ENCODE measurements at regions not wholly inside any gene's neighbourhood (a gene's known extent, or its start where the extent isn't known, plus 50 kb on each side); places are given as distances from the start of the nearest gene placed in this dataset.
"Not testable (repeated sequence)": the region's sequence is repeated elsewhere in the genome, so short reads cannot be mapped to it uniquely, and the experiment has no call there.

- not testable (repeated sequence) for H3K4me1 Mint-ChIP-seq
Measured at GRCh38 chr16:85230764-85231383, 118.6 kb upstream of the CIBAR2 start.

GRCh38 chr16:85231959-85232358, 119.7 kb upstream of the CIBAR2 start:
- Mint-ChIP-seq H3K9me3 (peaks cover 0 to 3% (median 0%) of the 10 kb centered on the region in 7 donors), H3K27ac (no peak overlapping the region), H3K4me1 (peaks cover 0 to 4% (median 1%) of the 10 kb centered on the region in 4 donors), H3K27me3 (peaks cover 25% of the 10 kb centered on the region), H3K36me3 (no peaks in the 10 kb centered on the region), H3K4me3 (no peak overlapping the region)
- Histone ChIP-seq H3K9me3 (ENCODE audit: control insufficient read depth in 2 of 2, low read length in 2 of 2) (no peaks in the 10 kb centered on the region), H3K4me3 (ENCODE audit: low read depth, low read length) (no peak overlapping the region), H3K27ac (ENCODE audit: insufficient read depth, low read length, poor library complexity, severe bottlenecking) (no peak overlapping the region), H3K36me3 (ENCODE audit: control insufficient read depth, insufficient read depth, low read length) (no peaks in the 10 kb centered on the region), H3K4me1 (ENCODE audit: control insufficient read depth, insufficient read depth, low read length, poor library complexity, severe bottlenecking) (no peaks in the 10 kb centered on the region), H3K27me3 (ENCODE audit: control insufficient read depth, insufficient read depth, low read length) (no peaks in the 10 kb centered on the region)
- ATAC-seq (ENCODE audit: low read depth in 2 of 2) = no peak
- DNase-seq = no peak

More at GRCh38 chr16:85230764-85231383, 118.6 kb upstream of the CIBAR2 start:
- not testable (repeated sequence) for H3K4me1 ChIP-seq (ENCODE audit: control insufficient read depth, insufficient read depth, low read length, poor library complexity, severe bottlenecking); H3K36me3 ChIP-seq (ENCODE audit: control insufficient read depth, insufficient read depth, low read length); H3K27me3 ChIP-seq (ENCODE audit: control insufficient read depth, insufficient read depth, low read length); H3K36me3 Mint-ChIP-seq; DNase-seq; H3K9me3 ChIP-seq (ENCODE audit: control insufficient read depth in 2 of 2, low read length in 2 of 2); H3K9me3 Mint-ChIP-seq; H3K4me3 ChIP-seq (ENCODE audit: low read depth, low read length); H3K27ac ChIP-seq (ENCODE audit: insufficient read depth, low read length, poor library complexity, severe bottlenecking); H3K4me3 Mint-ChIP-seq; ATAC-seq (ENCODE audit: low read depth in 2 of 2); H3K27ac Mint-ChIP-seq
- H3K27me3 Mint-ChIP-seq = peaks cover 18% of the 10 kb centered on the region

GRCh38 chr16:85232369-85233142, 120.3 kb upstream of the CIBAR2 start:
- peaks cover 26% of the 10 kb centered on the region for H3K27me3 Mint-ChIP-seq
- H3K9me3 Mint-ChIP-seq = peaks cover 0 to 3% (median 0%) of the 10 kb centered on the region in 7 donors
- H3K36me3 Mint-ChIP-seq = no peaks in the 10 kb centered on the region
- Histone ChIP-seq H3K36me3 (ENCODE audit: control insufficient read depth, insufficient read depth, low read length) (no peaks in the 10 kb centered on the region), H3K27me3 (ENCODE audit: control insufficient read depth, insufficient read depth, low read length) (no peaks in the 10 kb centered on the region), H3K4me3 (ENCODE audit: low read depth, low read length) (no peak overlapping the region), H3K9me3 (ENCODE audit: control insufficient read depth in 2 of 2, low read length in 2 of 2) (no peaks in the 10 kb centered on the region), H3K27ac (ENCODE audit: insufficient read depth, low read length, poor library complexity, severe bottlenecking) (no peak overlapping the region), H3K4me1 (ENCODE audit: control insufficient read depth, insufficient read depth, low read length, poor library complexity, severe bottlenecking) (no peaks in the 10 kb centered on the region)
- DNase-seq (no peak), ATAC-seq (ENCODE audit: low read depth in 2 of 2) (no peak)
- peaks cover 0 to 4% (median 1%) of the 10 kb centered on the region in 4 donors for H3K4me1 Mint-ChIP-seq
- H3K27ac Mint-ChIP-seq = no peak overlapping the region
- H3K4me3 Mint-ChIP-seq = no peak overlapping the region

DNA sequence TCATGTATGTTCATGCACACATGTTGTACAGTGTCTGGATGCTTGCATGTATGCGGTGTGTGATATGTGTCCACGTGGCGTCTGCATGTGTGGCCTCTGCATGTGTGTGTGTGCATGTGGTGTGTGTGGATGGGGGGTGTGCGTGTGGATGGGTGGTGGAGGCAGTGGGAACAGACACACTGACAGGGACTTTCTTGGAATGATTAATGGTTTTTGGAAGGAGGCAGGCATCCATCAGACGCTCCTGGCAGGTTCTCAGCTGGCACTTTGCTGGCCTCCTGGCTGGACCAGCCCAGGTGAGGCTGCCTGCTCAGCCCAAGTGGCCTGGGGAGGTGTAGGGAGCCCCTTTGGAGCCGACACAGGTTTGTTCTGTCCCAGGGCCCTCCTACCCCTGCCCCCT, 121.2 kb upstream of the CIBAR2 start:
- H3K27me3 Mint-ChIP-seq = peaks cover 27% of the 10 kb centered on the region
- H3K36me3 Mint-ChIP-seq = no peaks in the 10 kb centered on the region
- no peaks in the 10 kb centered on the region for H3K4me1 ChIP-seq (ENCODE audit: control insufficient read depth, insufficient read depth, low read length, poor library complexity, severe bottlenecking)
- peaks cover 0 to 4% (median 0%) of the 10 kb centered on the region in 7 donors for H3K9me3 Mint-ChIP-seq
- no peaks in the 10 kb centered on the region for H3K9me3 ChIP-seq (ENCODE audit: control insufficient read depth in 2 of 2, low read length in 2 of 2)
- no peak overlapping the region for H3K4me3 ChIP-seq (ENCODE audit: low read depth, low read length)
- no peaks in the 10 kb centered on the region for H3K36me3 ChIP-seq (ENCODE audit: control insufficient read depth, insufficient read depth, low read length)
- H3K4me1 Mint-ChIP-seq = peaks cover 0 to 4% (median 1%) of the 10 kb centered on the region in 4 donors
- H3K27ac ChIP-seq (ENCODE audit: insufficient read depth, low read length, poor library complexity, severe bottlenecking) = no peak overlapping the region
- H3K4me3 Mint-ChIP-seq = no peak overlapping the region
- H3K27me3 ChIP-seq (ENCODE audit: control insufficient read depth, insufficient read depth, low read length) = no peaks in the 10 kb centered on the region
- DNase-seq (no peak), ATAC-seq (ENCODE audit: low read depth in 2 of 2) (no peak)
- no peak overlapping the region for H3K27ac Mint-ChIP-seq

- H3K9me3 Mint-ChIP-seq = peaks cover 0 to 4% (median 0%) of the 10 kb centered on the region in 7 donors
- no peaks in the 10 kb centered on the region for H3K36me3 Mint-ChIP-seq
- Histone ChIP-seq H3K4me3 (ENCODE audit: low read depth, low read length) (no peak overlapping the region), H3K36me3 (ENCODE audit: control insufficient read depth, insufficient read depth, low read length) (no peaks in the 10 kb centered on the region), H3K27ac (ENCODE audit: insufficient read depth, low read length, poor library complexity, severe bottlenecking) (no peak overlapping the region), H3K27me3 (ENCODE audit: control insufficient read depth, insufficient read depth, low read length) (no peaks in the 10 kb centered on the region), H3K4me1 (ENCODE audit: control insufficient read depth, insufficient read depth, low read length, poor library complexity, severe bottlenecking) (no peaks in the 10 kb centered on the region), H3K9me3 (ENCODE audit: control insufficient read depth in 2 of 2, low read length in 2 of 2) (no peaks in the 10 kb centered on the region)
- no peak overlapping the region for H3K4me3 Mint-ChIP-seq
- H3K27ac Mint-ChIP-seq = no peak overlapping the region
- H3K4me1 Mint-ChIP-seq = peaks cover 0 to 4% (median 1%) of the 10 kb centered on the region in 4 donors
- peaks cover 27% of the 10 kb centered on the region for H3K27me3 Mint-ChIP-seq
- DNase-seq (no peak), ATAC-seq (ENCODE audit: low read depth in 2 of 2) (no peak)
Measured at GRCh38 chr16:85234310-85235204, 122.3 kb upstream of the CIBAR2 start.

- DNase-seq (no peak), ATAC-seq (ENCODE audit: low read depth in 2 of 2) (no peak)
- no peaks in the 10 kb centered on the region for H3K9me3 ChIP-seq (ENCODE audit: control insufficient read depth in 2 of 2, low read length in 2 of 2)
- peaks cover 0 to 3% (median 0%) of the 10 kb centered on the region in 7 donors for H3K9me3 Mint-ChIP-seq
- peaks cover 0 to 4% (median 1%) of the 10 kb centered on the region in 4 donors for H3K4me1 Mint-ChIP-seq
- no peak overlapping the region for H3K27ac ChIP-seq (ENCODE audit: insufficient read depth, low read length, poor library complexity, severe bottlenecking)
- no peaks in the 10 kb centered on the region for H3K4me1 ChIP-seq (ENCODE audit: control insufficient read depth, insufficient read depth, low read length, poor library complexity, severe bottlenecking)
- peaks cover 27% of the 10 kb centered on the region for H3K27me3 Mint-ChIP-seq
- no peak overlapping the region for H3K4me3 ChIP-seq (ENCODE audit: low read depth, low read length)
- H3K36me3 ChIP-seq (ENCODE audit: control insufficient read depth, insufficient read depth, low read length) = no peaks in the 10 kb centered on the region
- no peaks in the 10 kb centered on the region for H3K36me3 Mint-ChIP-seq
- no peak overlapping the region for H3K27ac Mint-ChIP-seq
- peak overlapping the region in 1 of 4 donors; percentile 61 for H3K4me3 Mint-ChIP-seq
- no peaks in the 10 kb centered on the region for H3K27me3 ChIP-seq (ENCODE audit: control insufficient read depth, insufficient read depth, low read length)
Measured at GRCh38 chr16:85235991-85236817, 123.9 kb upstream of the CIBAR2 start.

GRCh38 chr16:85236818-85237150, 124.5 kb upstream of the CIBAR2 start:
- DNase-seq (no peak), ATAC-seq (ENCODE audit: low read depth in 2 of 2) (no peak)
- Histone ChIP-seq H3K27ac (ENCODE audit: insufficient read depth, low read length, poor library complexity, severe bottlenecking) (no peak overlapping the region), H3K4me3 (ENCODE audit: low read depth, low read length) (no peak overlapping the region), H3K36me3 (ENCODE audit: control insufficient read depth, insufficient read depth, low read length) (no peaks in the 10 kb centered on the region), H3K27me3 (ENCODE audit: control insufficient read depth, insufficient read depth, low read length) (no peaks in the 10 kb centered on the region), H3K9me3 (ENCODE audit: control insufficient read depth in 2 of 2, low read length in 2 of 2) (no peaks in the 10 kb centered on the region), H3K4me1 (ENCODE audit: control insufficient read depth, insufficient read depth, low read length, poor library complexity, severe bottlenecking) (no peaks in the 10 kb centered on the region)
- Mint-ChIP-seq H3K4me1 (peaks cover 0 to 4% (median 1%) of the 10 kb centered on the region in 4 donors), H3K27me3 (peaks cover 27% of the 10 kb centered on the region), H3K27ac (no peak overlapping the region), H3K36me3 (no peaks in the 10 kb centered on the region), H3K4me3 (peak overlapping the region in 1 of 4 donors; percentile 21), H3K9me3 (peaks cover 0 to 3% (median 0%) of the 10 kb centered on the region in 7 donors)

Measured in CD4-positive, CD25-positive, alpha-beta regulatory T cell (primary cell).